Erythroblast (primary cell): ENCODE measurements at regions not wholly inside any gene's neighbourhood (a gene's known extent, or its start where the extent isn't known, plus 50 kb on each side); places are given as distances from the start of the nearest gene placed in this dataset.
"Not testable (repeated sequence)": the region's sequence is repeated elsewhere in the genome, so short reads cannot be mapped to it uniquely, and the experiment has no call there.

Source experiments
- DNase-seq, 2 experiments: peaks; one replicate each; lab custom pipeline; 2025; lab: John Stamatoyannopoulos, UW
- GATA1 ChIP-seq: IDR thresholded peaks from 2 replicates; pipeline ENCODE4 v1.6.1; 2011; ENCODE audit warnings: low read depth, mild to moderate bottlenecking, control low read depth, low read length, moderate library complexity
- POLR2A ChIP-seq: IDR thresholded peaks from 2 replicates; pipeline ENCODE4 v1.6.1; 2011; ENCODE audit warnings: mild to moderate bottlenecking, low read length

- DNase-seq = no peak
- no peak for TF ChIP-seq GATA1
- no peak for TF ChIP-seq POLR2A
These were observed 1715.4 kb downstream of the BRINP3 start for GRCh38 chr1:188762166-188762743.

- TF ChIP-seq POLR2A = no peak
- no peak for TF ChIP-seq GATA1
- DNase-seq = no peak
These were observed 1714.1 kb downstream of the BRINP3 start for GRCh38 chr1:188763541-188763940.

DNA sequence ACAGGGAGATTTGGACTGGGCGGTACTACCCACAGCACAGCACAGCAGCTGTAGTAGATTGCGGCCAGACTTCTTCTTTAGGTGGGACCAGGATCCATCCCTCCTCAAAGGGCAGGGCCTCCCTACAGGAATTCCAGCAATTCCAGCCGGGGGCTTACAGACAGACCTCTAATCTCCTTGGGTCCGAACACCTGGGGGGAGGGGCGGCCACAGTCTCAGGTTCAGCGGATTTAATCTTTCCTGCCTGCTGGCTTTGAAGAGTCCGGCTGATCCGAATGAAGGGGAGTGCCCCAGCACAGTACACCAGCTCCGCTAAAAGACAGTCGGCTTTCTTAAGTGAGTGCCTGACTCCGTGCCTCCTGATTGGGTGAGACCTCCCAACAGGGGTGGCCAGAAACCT, 1708.5 kb downstream of the BRINP3 start:
- DNase-seq = no peak
- no peak for TF ChIP-seq GATA1
- TF ChIP-seq POLR2A = no peak

DNA sequence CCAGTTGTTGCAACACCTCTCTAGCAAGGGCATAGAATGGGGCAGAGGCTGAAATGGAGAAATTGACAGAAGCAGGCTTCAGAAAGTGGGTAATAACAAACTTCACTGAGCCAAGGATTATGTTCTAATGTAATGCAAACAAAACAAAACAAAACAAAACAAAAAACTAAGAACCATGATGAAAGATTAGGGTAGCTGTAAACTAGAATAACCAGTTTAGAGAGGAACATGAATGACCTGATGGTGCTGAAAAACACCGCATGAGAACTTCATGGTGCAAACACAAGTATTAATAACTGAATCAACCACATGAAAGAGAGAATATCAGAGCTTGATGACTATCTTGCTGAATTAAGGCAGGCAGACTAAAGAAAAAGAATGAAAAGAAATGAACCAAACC, 1707.7 kb downstream of the BRINP3 start:
- TF ChIP-seq POLR2A = no peak
- TF ChIP-seq GATA1 = no peak

GRCh38 chr1:188778578-188778977, 1699.1 kb downstream of the BRINP3 start:
- TF ChIP-seq GATA1 = no peak
- TF ChIP-seq POLR2A = no peak
- DNase-seq = no peak

More for the DNA sequence above, 1707.7 kb downstream of the BRINP3 start:
- no peak for DNase-seq

DNA sequence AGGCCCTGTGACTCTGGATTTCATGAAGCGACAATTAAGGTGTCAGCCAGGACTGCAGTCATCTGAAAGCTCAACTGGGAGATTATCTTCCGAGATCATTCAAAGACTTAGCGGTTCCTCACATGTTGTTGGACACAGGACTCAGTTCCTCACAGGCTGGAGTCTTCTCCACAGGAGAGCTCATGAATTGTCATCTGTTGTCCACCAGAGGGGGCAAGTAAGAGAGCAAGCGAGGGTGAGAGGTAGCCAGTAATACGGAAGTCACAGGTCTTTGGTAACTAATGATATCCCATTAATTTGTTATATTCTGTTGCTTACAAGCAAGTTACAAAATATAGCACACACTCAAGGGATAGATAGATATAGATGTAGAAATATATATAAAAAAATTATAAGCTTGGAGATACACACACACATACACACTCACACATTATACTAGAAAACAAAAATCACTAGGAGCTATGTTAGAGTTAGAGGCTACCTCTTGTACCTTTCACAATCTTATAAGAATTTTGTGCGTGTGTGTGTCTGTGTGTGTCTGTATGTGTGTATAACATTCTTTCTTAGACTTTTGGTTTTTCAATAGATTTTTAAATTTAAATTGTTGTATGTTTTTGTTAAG, 1695.3 kb downstream of the BRINP3 start:
- TF ChIP-seq POLR2A = no peak
- no peak for TF ChIP-seq GATA1
- DNase-seq = peak; percentile 10 to 32

GRCh38 chr1:188794969-188795368, 1682.7 kb downstream of the BRINP3 start:
- no peak for DNase-seq
- TF ChIP-seq POLR2A (no peak), GATA1 (no peak)

DNA sequence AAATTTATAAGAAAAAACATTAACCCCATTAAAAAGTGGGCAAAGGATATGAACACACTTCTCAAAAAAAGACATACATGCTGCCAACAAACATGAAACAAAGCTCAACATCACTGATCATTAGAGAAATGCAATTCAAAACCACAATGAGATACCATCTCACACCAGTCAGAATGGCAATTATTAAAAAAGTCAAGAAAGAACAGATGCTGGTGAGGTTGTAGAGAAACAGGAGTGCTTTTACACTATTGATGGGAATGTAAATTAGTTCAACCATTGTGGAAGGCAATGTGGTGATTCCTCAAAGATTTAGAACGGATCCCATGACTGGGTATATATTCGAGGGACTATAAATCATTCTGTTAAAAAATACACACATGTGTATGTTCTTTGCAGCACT, 1665.5 kb downstream of the BRINP3 start:
- not testable (repeated sequence) for DNase-seq

- DNase-seq = not testable (repeated sequence)
These were observed 1664.7 kb downstream of the BRINP3 start for GRCh38 chr1:188812836-188813573.

GRCh38 chr1:188817814-188818213, 1659.8 kb downstream of the BRINP3 start:
- TF ChIP-seq GATA1 = no peak
- no peak for TF ChIP-seq POLR2A
- no peak for DNase-seq

- no peak for TF ChIP-seq POLR2A
- no peak for TF ChIP-seq GATA1
- no peak for DNase-seq
These were observed 1655.4 kb downstream of the BRINP3 start for GRCh38 chr1:188822248-188822647.

DNA sequence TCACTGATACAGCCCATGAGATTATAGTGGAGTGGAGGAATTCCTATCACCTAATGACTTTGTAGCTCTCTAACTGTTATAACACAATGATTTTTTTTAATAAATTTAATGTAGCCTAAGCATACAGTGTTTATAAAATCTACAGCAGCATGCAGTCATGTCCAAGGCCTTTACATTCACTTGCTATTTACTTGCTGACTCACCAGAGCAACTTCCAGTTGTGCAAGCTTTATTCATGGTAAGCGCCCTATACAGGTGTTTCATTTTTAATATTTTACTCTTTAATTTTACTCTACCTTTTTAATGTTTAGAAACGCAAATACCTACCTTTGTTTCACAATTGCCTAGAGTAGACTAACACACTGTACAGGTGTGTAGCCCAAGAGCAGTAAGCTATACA, 1652.2 kb downstream of the BRINP3 start:
- no peak for TF ChIP-seq POLR2A
- TF ChIP-seq GATA1 = no peak
- DNase-seq = no peak

DNA sequence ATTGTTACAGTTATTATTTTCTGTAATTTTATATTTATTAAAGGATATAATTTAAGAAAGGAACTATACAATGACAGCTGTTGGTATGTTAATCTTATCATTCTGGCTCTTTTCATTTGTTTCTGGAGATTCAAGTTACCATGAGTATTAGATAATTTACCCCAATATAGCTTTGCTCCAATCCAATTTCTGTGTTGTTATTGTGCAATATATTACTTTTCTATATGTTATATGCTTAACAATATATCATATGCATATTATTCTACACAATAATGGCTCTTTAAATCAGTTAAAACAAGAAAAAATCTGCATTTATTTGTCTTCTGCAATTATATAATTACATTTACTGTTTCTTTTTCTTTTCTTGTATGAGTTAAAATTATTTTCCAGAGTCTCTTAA, 1650.9 kb downstream of the BRINP3 start:
- DNase-seq = no peak
- TF ChIP-seq POLR2A (no peak), GATA1 (no peak)

DNA sequence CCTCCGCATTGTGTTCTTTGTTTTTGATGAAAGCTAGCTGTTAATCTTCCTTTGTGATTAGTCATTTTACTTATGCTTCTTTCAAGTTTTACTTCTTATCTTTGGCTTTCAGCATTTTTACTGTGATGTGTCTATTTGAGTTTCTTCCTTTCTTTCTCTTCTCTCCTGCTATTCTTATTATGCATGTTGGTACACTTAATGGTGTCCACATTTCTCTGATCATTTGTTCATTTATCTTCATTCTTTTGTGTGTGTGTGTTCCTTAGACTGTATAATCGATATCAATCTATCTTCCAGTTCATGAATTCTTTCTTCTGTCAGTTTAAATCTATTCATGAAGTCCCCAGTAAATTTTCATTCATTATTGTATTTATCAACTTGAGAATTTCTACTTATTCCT, 1650.3 kb downstream of the BRINP3 start:
- DNase-seq = no peak
- TF ChIP-seq GATA1 (no peak), POLR2A (no peak)

DNA sequence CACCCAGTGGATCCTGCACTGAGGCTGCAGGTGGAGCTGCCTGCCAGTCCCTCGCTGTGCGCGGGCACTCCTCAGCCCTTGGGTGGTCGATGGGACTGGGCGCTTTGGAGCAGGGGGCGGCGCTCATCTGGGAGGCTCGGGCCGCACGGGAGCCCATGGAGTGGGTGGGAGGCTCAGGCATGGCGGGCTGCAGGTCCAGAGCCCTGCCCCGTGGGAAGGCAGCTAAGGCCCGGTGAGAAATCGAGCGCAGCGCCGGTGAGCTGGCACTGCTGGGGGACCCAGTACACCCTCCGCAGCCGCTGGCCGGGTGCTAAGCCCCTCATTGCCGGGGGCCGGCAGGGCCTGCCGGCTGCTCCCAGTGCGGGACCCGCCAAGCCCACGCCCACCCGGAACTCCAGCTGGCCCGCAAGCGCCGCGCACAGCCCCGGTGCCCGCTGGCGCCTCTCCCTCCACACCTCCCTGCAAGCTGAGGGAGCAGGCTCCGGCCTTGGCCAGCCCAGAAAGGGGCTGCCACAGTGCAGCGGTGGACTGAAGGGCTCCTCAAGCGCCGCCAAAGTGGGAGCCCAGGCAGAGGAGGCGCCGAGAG, 1636.5 kb downstream of the BRINP3 start:
- not testable (repeated sequence) for DNase-seq
